GM23338 (cell line): ENCODE measurements at regions not wholly inside any gene's neighbourhood (a gene's known extent, or its start where the extent isn't known, plus 50 kb on each side); places are given as distances from the start of the nearest gene placed in this dataset.

Source experiments
- ATAC-seq: fragments of 200-7000 bp; cut with Tn5 transposase; 3 replicates; pipeline ENCODE4 v1.9.1; 2020
- DNase-seq: peaks from one replicate; pipeline ENCODE4 v3.0.0-alpha.2; 2015; ENCODE audit warnings: low spot score
- H2AFZ ChIP-seq: fragments of 200-600 bp; sonication (generic); 2 replicates; pipeline ENCODE4 v1.8.0; 2016; ENCODE audit warnings: antibody characterized with exemption, mild to moderate bottlenecking, moderate library complexity
- H3F3A ChIP-seq: fragments of 200-600 bp; sonication (generic); replicated peaks from 2 replicates; pipeline ENCODE4 v1.8.0; 2017; ENCODE audit warnings: antibody characterized with exemption, mixed run types, low read depth
- H3K27ac ChIP-seq: fragments of 200-600 bp; sonication (generic); 2 replicates; pipeline ENCODE4 v1.6.1; 2016; ENCODE audit warnings: low read depth
- H3K27me3 ChIP-seq: fragments of 200-600 bp; sonication (generic); 2 replicates; pipeline ENCODE4 v1.8.0; 2016; ENCODE audit warnings: mild to moderate bottlenecking, mixed run types, moderate library complexity; ENCODE audit not compliant: insufficient read depth
- H3K36me3 ChIP-seq: fragments of 200-600 bp; sonication (generic); 2 replicates; pipeline ENCODE4 v1.8.0; 2016; ENCODE audit warnings: mild to moderate bottlenecking; ENCODE audit not compliant: insufficient read depth
- H3K4me1 ChIP-seq: fragments of 200-600 bp; sonication (generic); 2 replicates; pipeline ENCODE4 v1.8.0; 2016; ENCODE audit warnings: mild to moderate bottlenecking, moderate library complexity; ENCODE audit not compliant: insufficient read depth
- H3K4me2 ChIP-seq: fragments of 200-600 bp; sonication (generic); 2 replicates; pipeline ENCODE4 v1.7.1; 2017; ENCODE audit warnings: mixed run types
- H3K4me3 ChIP-seq: fragments of 200-600 bp; sonication (generic); 2 replicates; pipeline ENCODE4 v1.6.1; 2016; ENCODE audit warnings: mixed run types
- H3K79me2 ChIP-seq: fragments of 200-600 bp; sonication (generic); replicated peaks from 2 replicates; pipeline ENCODE4 v1.8.0; 2017; ENCODE audit warnings: mild to moderate bottlenecking; ENCODE audit not compliant: insufficient read depth
- H3K9me2 ChIP-seq: fragments of 200-600 bp; sonication (generic); 2 replicates; pipeline ENCODE4 v1.8.0; 2017; ENCODE audit not compliant: insufficient read depth
- H4K20me1 ChIP-seq: fragments of 200-600 bp; sonication (generic); replicated peaks from 2 replicates; pipeline ENCODE4 v1.8.0; 2017; ENCODE audit warnings: mild to moderate bottlenecking; ENCODE audit not compliant: insufficient read depth
- H3K27ac Mint-ChIP-seq: 2 replicates; pipeline ENCODE4 v1.8.0; 2020; ENCODE audit warnings: inconsistent platforms, mild to moderate bottlenecking, moderate library complexity, mixed read lengths
- H3K27me3 Mint-ChIP-seq: 3 replicates; pipeline ENCODE4 v1.8.0; 2022; ENCODE audit warnings: low read depth, mild to moderate bottlenecking, moderate library complexity, mixed read lengths, inconsistent platforms; ENCODE audit not compliant: insufficient read depth, poor library complexity
- H3K36me3 Mint-ChIP-seq: 3 replicates; pipeline ENCODE4 v1.8.0; 2021; ENCODE audit warnings: low read depth, mild to moderate bottlenecking, inconsistent platforms, moderate library complexity, mixed read lengths
- H3K4me1 Mint-ChIP-seq: 3 replicates; pipeline ENCODE4 v1.8.0; 2020; ENCODE audit warnings: mild to moderate bottlenecking, inconsistent platforms, mixed read lengths
- H3K4me3 Mint-ChIP-seq: 3 replicates; pipeline ENCODE4 v1.8.0; 2021; ENCODE audit warnings: moderate library complexity, mild to moderate bottlenecking, inconsistent platforms, mixed read lengths
- H3K9me3 Mint-ChIP-seq: 3 replicates; pipeline ENCODE4 v1.8.0; 2020; ENCODE audit warnings: moderate library complexity, mild to moderate bottlenecking, inconsistent platforms, mixed read lengths
- CREB1 ChIP-seq: fragments of 250-450 bp; sonication (Bioruptor Pico); IDR thresholded peaks from 2 replicates; pipeline ENCODE4 v1.5.0; 2020; ENCODE audit warnings: low read depth, mild to moderate bottlenecking, moderate library complexity
- EZH2 ChIP-seq: fragments of 200-600 bp; sonication (generic); IDR thresholded peaks from one replicate; pipeline ENCODE4 v1.8.0; 2017; ENCODE audit warnings: antibody characterized with exemption, mild to moderate bottlenecking, low read depth; ENCODE audit not compliant: unreplicated experiment
- EZH2phosphoT487 ChIP-seq: fragments of 200-600 bp; sonication (generic); IDR thresholded peaks from one replicate; pipeline ENCODE4 v1.8.1; 2018; ENCODE audit warnings: antibody characterized with exemption; ENCODE audit not compliant: unreplicated experiment
- JUNB ChIP-seq: IDR thresholded peaks from one replicate; pipeline ENCODE4 v1.6.1; 2016; ENCODE audit warnings: antibody characterized with exemption; ENCODE audit not compliant: unreplicated experiment
- STAT1 ChIP-seq: IDR thresholded peaks from one replicate; pipeline ENCODE4 v1.6.1; 2016; ENCODE audit warnings: antibody characterized with exemption; ENCODE audit not compliant: unreplicated experiment
- ZNF114 ChIP-seq: fragments of 250-450 bp; sonication (Bioruptor Pico); IDR thresholded peaks from 2 replicates; pipeline ENCODE4 v1.5.0; 2020; ENCODE audit warnings: mild to moderate bottlenecking, moderate library complexity
- ZNF331 ChIP-seq: fragments of 250-450 bp; sonication (Bioruptor Pico); IDR thresholded peaks from 2 replicates; pipeline ENCODE4 v1.5.0; 2020; ENCODE audit warnings: low read depth, mild to moderate bottlenecking, moderate library complexity
- TF ChIP-seq, protein P1 (sequence below), 2 experiments: fragments of 200-600 bp in 1 of 2; sonication (generic) in 1 of 2; conservative IDR thresholded peaks; 2 replicates each; pipeline versions ENCODE4 v1.5.1 to v1.6.1; 2016 to 2017; ENCODE audit warnings: antibody characterized with exemption in 2 of 2, low read depth in 2 of 2, mild to moderate bottlenecking in 2 of 2, moderate library complexity in 1 of 2
- TF ChIP-seq, protein P2 (sequence below): IDR thresholded peaks from one replicate; pipeline ENCODE4 v1.6.1; 2018; ENCODE audit warnings: antibody characterized with exemption; ENCODE audit not compliant: unreplicated experiment

DNA sequence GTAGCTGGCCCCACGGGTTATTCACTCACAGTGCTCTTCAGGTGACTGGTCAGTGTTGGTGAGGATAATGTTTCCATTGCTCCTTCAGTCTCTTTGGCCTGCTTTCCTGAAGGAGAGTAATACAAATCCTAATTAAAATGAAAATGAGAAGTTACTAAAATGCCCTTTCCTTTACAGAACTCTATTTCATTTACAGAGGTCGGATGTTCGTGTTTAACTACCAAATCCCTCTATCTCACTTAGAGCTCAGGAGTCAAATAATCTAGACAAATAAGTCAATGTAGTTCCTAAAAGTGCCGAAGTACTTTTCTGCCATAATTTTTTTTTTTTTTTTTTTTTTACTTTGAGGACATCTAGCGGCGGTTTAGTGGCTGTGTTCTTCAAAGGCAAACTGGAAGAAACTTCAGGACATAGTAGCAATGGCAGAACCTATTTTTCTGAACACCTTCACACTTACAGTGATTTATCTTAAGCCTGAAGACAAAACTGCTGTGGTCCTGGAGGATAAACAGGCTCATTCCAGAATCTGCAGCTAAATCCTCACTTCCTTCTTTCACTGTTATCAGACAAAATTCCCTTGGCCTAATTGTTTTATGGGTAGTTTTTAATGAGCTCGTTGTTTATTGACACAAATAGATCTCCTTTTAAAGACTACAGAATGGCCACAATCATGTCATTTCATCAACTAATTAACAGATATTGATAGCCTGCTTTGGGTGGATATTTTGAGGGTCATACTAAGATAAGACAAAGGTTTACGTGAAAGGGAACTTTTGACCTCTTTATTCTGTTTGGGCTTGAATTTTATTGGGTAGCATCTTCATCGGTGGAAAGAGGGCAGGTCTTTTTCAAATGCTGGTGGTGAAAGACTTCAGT, 207.6 kb upstream of the DMRTA1 start:
- Histone ChIP-seq H3K27me3 (no peaks in the 10 kb centered on the region), H3F3A (no peaks in the 10 kb centered on the region), H3K4me3 (no peak overlapping the region), H4K20me1 (no peaks in the 10 kb centered on the region), H3K4me1 (0 out of 2 replicates have a peak, but pooled peaks cover 9% of the 10 kb centered on the region), H3K79me2 (no peaks in the 10 kb centered on the region), H3K9me2 (no peaks in the 10 kb centered on the region), H3K36me3 (no peaks in the 10 kb centered on the region), H3K27ac (no peak overlapping the region), H3K4me2 (no peak overlapping the region), H2AFZ (no peak overlapping the region; the same call in 1 of the 2 replicates)
- Mint-ChIP-seq H3K4me3 (peak overlapping the region; percentile 11; the same call in 1 of the 3 replicates), H3K4me1 (peaks cover 15% of the 10 kb centered on the region), H3K9me3 (no peaks in the 10 kb centered on the region), H3K36me3 (no peaks in the 10 kb centered on the region), H3K27me3 (peaks cover 2% of the 10 kb centered on the region), H3K27ac (peak overlapping the region; percentile 70; the same call in 1 of the 2 replicates)
- peak; percentile 75 for ATAC-seq
- TF ChIP-seq ZNF331 (CRISPR knock-in tag) (no peak), EZH2 (no peak)
- TF ChIP-seq, protein P1, sequence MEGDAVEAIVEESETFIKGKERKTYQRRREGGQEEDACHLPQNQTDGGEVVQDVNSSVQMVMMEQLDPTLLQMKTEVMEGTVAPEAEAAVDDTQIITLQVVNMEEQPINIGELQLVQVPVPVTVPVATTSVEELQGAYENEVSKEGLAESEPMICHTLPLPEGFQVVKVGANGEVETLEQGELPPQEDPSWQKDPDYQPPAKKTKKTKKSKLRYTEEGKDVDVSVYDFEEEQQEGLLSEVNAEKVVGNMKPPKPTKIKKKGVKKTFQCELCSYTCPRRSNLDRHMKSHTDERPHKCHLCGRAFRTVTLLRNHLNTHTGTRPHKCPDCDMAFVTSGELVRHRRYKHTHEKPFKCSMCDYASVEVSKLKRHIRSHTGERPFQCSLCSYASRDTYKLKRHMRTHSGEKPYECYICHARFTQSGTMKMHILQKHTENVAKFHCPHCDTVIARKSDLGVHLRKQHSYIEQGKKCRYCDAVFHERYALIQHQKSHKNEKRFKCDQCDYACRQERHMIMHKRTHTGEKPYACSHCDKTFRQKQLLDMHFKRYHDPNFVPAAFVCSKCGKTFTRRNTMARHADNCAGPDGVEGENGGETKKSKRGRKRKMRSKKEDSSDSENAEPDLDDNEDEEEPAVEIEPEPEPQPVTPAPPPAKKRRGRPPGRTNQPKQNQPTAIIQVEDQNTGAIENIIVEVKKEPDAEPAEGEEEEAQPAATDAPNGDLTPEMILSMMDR (conservative IDR thresholded peaks at IDR 0.05; ENCODE audit: low read depth in 2 of 2), result peak; percentile 42 to 48; a peak in 3 of 4 replicates
- DNase-seq, result peak; percentile 48

DNA sequence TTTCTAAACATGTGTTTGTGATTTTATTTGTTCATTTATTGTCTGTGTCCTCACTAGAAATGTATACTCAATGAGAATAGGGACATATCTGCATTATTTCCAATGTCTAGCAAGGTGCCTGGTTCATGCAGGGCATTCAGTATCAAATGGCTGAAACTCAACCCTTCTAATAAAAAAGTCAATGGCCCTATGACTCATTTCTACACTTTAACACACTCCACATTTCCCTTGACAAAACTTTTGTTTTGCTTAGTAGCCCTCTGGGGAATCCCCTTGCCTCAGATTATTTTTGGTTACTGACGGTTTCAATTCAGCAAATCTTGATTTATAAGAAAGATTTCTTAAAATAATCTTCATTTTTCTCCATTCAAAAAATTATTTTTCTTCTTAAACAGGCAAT, 206.0 kb upstream of the DMRTA1 start:
- Histone ChIP-seq H3F3A (no peaks in the 10 kb centered on the region), H3K36me3 (no peaks in the 10 kb centered on the region), H3K4me2 (no peak overlapping the region), H3K9me2 (no peaks in the 10 kb centered on the region), H3K79me2 (no peaks in the 10 kb centered on the region), H3K4me1 (0 out of 2 replicates have a peak, but pooled peaks cover 9% of the 10 kb centered on the region), H4K20me1 (no peaks in the 10 kb centered on the region), H3K4me3 (no peak overlapping the region), H3K27me3 (no peaks in the 10 kb centered on the region), H3K27ac (no peak overlapping the region), H2AFZ (no peak overlapping the region)
- no peak overlapping the region for H3K27ac Mint-ChIP-seq
- ATAC-seq, result no peak
- DNase-seq, result no peak
- peaks cover 2% of the 10 kb centered on the region for H3K27me3 Mint-ChIP-seq
- no peak overlapping the region for H3K4me3 Mint-ChIP-seq
- H3K36me3 Mint-ChIP-seq, result no peaks in the 10 kb centered on the region
- H3K9me3 Mint-ChIP-seq, result no peaks in the 10 kb centered on the region
- H3K4me1 Mint-ChIP-seq, result peaks cover 15% of the 10 kb centered on the region
- no peak for TF ChIP-seq ZNF331 (CRISPR knock-in tag)
- TF ChIP-seq, protein P1 (conservative IDR thresholded peaks at IDR 0.05; ENCODE audit: low read depth in 2 of 2), result no peak
- no peak for TF ChIP-seq JUNB
- TF ChIP-seq STAT1, result no peak
- TF ChIP-seq EZH2phosphoT487, result no peak
- TF ChIP-seq, protein P2, sequence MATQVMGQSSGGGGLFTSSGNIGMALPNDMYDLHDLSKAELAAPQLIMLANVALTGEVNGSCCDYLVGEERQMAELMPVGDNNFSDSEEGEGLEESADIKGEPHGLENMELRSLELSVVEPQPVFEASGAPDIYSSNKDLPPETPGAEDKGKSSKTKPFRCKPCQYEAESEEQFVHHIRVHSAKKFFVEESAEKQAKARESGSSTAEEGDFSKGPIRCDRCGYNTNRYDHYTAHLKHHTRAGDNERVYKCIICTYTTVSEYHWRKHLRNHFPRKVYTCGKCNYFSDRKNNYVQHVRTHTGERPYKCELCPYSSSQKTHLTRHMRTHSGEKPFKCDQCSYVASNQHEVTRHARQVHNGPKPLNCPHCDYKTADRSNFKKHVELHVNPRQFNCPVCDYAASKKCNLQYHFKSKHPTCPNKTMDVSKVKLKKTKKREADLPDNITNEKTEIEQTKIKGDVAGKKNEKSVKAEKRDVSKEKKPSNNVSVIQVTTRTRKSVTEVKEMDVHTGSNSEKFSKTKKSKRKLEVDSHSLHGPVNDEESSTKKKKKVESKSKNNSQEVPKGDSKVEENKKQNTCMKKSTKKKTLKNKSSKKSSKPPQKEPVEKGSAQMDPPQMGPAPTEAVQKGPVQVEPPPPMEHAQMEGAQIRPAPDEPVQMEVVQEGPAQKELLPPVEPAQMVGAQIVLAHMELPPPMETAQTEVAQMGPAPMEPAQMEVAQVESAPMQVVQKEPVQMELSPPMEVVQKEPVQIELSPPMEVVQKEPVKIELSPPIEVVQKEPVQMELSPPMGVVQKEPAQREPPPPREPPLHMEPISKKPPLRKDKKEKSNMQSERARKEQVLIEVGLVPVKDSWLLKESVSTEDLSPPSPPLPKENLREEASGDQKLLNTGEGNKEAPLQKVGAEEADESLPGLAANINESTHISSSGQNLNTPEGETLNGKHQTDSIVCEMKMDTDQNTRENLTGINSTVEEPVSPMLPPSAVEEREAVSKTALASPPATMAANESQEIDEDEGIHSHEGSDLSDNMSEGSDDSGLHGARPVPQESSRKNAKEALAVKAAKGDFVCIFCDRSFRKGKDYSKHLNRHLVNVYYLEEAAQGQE, result no peak
- no peak for TF ChIP-seq ZNF114 (CRISPR knock-in tag)
- no peak for TF ChIP-seq CREB1 (CRISPR knock-in tag)
